ENCODE measurements at regions not wholly inside any gene's neighbourhood (a gene's known extent, or its start where the extent isn't known, plus 50 kb on each side); places are given as distances from the start of the nearest gene placed in this dataset.

GRCh38 chr13:38575427-38575826, 111.5 kb upstream of the FREM2 start:
- intact Hi-C loops (cut with DNase I), result no loop called here
- H3K4me1 ChIP-seq, result no peaks in the 10 kb centered on the region
- TF ChIP-seq CTCF (IDR thresholded peaks at IDR 0.05), result no peak
- TF ChIP-seq POLR2A (IDR thresholded peaks at IDR 0.05), result no peak
- H3K27ac ChIP-seq, result no peak overlapping the region
- no peak for DNase-seq
- WGBS (ENCODE audit: insufficient coverage, low coverage, low lambda C conversion rate, missing lambda C conversion rate), result 38% methylated on average over 2 of the region's 2 CpGs
- no peaks in the 10 kb centered on the region for H3K36me3 ChIP-seq
- no peak for ATAC-seq
- H3K27me3 ChIP-seq, result no peaks in the 10 kb centered on the region
- H3K4me3 ChIP-seq, result no peak overlapping the region
- no peaks in the 10 kb centered on the region for H3K9me3 ChIP-seq

DNA sequence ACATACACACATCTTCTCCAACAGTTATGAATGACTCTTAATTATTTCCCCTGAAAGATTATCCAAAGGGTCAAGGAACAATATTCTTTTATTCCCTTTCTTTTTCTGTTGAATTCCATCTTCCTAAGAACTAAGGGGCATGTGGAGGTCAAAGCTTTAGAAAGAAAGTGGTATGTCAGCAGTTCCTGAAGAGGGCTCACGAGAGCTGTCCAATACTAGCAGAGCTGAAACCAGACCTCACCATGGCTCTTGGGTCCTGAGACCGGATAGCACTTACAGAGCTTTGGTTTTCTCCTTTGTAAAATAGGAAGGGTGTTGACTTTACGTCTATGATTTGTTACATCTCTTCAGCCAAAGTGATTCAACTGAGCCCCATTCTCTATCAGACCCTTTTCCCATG, 109.8 kb upstream of the FREM2 start:
- TF ChIP-seq CTCF (IDR thresholded peaks at IDR 0.05) (no peak), POLR2A (IDR thresholded peaks at IDR 0.05) (no peak)
- H3K4me3 ChIP-seq, result no peak overlapping the region
- H3K36me3 ChIP-seq, result no peaks in the 10 kb centered on the region
- 42% methylated on average over 3 of the region's 3 CpGs for WGBS (ENCODE audit: insufficient coverage, low coverage, low lambda C conversion rate, missing lambda C conversion rate)
- H3K9me3 ChIP-seq, result no peaks in the 10 kb centered on the region
- ATAC-seq (peak in 3 of 4 donors; percentile 26 to 46 (median 46)), DNase-seq (no peak)
- H3K27me3 ChIP-seq, result no peaks in the 10 kb centered on the region
- H3K4me1 ChIP-seq, result no peaks in the 10 kb centered on the region
- intact Hi-C loops (cut with DNase I), result no loop called here
- H3K27ac ChIP-seq, result no peak overlapping the region

- no peaks in the 10 kb centered on the region for H3K9me3 ChIP-seq
- DNase-seq (no peak), ATAC-seq (peak; percentile 62 to 77 (median 74))
- 10% methylated on average over 2 of the region's 2 CpGs for WGBS (ENCODE audit: insufficient coverage, low coverage, low lambda C conversion rate, missing lambda C conversion rate)
- no peak overlapping the region for H3K27ac ChIP-seq
- no peaks in the 10 kb centered on the region for H3K4me1 ChIP-seq
- no peaks in the 10 kb centered on the region for H3K27me3 ChIP-seq
- intact Hi-C loops (cut with DNase I), result no loop called here
- TF ChIP-seq POLR2A (IDR thresholded peaks at IDR 0.05) (no peak), CTCF (IDR thresholded peaks at IDR 0.05) (peak; percentile 41 to 54 (median 44))
- no peaks in the 10 kb centered on the region for H3K36me3 ChIP-seq
- no peak overlapping the region for H3K4me3 ChIP-seq
Observed at GRCh38 chr13:38582133-38582532, 104.7 kb upstream of the FREM2 start.

GRCh38 chr13:38590230-38590629, 96.6 kb upstream of the FREM2 start:
- intact Hi-C loops (cut with DNase I), result no loop called here
- Histone ChIP-seq H3K27me3 (no peaks in the 10 kb centered on the region), H3K4me1 (no peaks in the 10 kb centered on the region), H3K9me3 (no peaks in the 10 kb centered on the region), H3K27ac (no peak overlapping the region), H3K4me3 (no peak overlapping the region), H3K36me3 (no peaks in the 10 kb centered on the region)
- TF ChIP-seq POLR2A (IDR thresholded peaks at IDR 0.05), result no peak
- no peak for TF ChIP-seq CTCF (IDR thresholded peaks at IDR 0.05)
- ATAC-seq (no peak), DNase-seq (no peak)
- 59% methylated on average over 2 of the region's 2 CpGs for WGBS (ENCODE audit: insufficient coverage, low coverage, low lambda C conversion rate, missing lambda C conversion rate)

Measured in right lobe of liver (tissue), 6 donors.